NCI-H226 (cell line): ENCODE measurements at regions not wholly inside any gene's neighbourhood (a gene's known extent, or its start where the extent isn't known, plus 50 kb on each side); places are given as distances from the start of the nearest gene placed in this dataset.
A peak's percentile ranks its signal among the peaks of the same experiment; 100 is the strongest.

Experiments
- DNase-seq: peaks from one replicate; pipeline ENCODE4 v3.0.0-alpha.2; 2015

DNA sequence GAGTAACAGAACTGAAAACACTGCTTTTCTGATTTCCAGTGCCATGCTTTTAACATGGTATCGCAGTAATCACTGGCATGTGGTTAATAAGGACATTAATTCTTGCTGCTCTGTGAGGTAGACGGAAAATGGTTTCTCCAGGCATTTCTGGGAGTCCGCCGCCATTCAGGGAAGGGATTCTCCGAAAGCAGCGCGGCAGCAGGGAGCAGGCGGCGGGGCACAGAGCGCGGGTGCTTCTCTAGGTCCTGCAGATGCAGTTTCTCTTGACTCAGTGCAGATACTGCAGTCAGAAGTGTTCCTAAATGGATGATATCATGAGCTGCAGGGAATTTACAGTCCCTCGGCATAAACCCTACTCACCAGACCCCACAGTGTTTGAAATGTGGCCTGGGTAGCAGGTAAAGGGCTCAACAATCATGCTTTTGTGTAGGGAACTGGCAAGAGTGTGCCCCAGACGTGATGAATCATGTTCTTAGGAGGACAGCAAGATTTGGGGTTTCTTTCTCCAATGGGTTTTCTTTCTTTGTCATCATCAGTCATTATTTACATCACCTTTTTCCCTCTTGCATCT, 338.6 kb upstream of the ARGLU1 start:
- DNase-seq: no peak

DNA sequence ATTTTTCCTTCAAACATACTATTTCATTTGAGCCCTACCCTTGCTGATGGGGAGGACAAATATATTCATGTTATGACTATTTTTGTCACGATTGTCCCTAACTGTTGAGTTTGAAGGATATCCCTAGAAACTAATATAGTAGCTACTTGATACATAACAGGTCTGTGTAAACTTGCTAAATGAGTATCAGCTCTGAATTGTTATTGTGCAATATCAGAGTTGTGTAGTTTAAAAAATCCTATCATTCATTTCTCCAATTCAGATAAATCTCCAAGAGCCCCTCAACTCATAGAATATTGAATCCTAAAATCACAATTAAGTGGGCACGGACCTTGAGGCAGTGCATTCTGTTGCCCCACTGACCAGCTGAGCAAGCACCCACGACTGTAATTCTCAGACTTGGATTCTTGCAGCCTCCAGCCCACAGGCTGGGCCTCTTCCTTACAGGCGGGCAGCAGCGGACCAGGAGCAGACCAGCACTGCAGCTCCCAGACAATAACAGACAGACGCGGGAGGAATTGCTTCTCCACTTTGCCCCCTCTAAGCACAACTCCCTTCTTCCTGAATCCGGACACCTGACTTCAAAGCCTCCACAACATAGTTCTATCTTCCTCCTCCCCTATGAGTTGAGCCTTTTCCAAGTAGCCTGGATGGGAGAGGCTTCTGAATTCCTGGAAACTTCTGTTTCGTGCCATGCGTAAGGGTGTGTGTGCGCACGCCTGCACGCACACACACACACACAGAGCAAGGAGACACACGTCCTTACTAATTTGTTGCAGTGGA, 337.6 kb upstream of the ARGLU1 start:
- no peak for DNase-seq

DNA sequence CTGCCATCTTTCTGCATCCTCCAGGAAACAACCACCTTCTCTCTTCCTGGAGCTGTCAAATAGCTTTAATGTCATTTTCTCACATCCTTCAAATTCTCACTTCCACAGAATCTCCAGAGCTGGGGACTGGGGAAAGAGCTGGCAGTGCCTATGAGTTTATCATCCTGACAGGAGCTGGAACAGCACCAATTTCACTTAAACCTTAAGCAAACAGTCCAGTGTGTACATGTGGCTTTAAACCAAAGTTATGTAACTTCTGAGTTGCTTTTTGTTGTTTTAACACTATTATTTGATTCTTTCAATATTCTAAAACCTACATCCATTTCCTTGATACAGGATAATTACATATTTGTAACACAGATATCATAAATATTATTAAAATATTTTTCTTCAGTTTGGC, 331.5 kb upstream of the ARGLU1 start:
- no peak for DNase-seq

DNA sequence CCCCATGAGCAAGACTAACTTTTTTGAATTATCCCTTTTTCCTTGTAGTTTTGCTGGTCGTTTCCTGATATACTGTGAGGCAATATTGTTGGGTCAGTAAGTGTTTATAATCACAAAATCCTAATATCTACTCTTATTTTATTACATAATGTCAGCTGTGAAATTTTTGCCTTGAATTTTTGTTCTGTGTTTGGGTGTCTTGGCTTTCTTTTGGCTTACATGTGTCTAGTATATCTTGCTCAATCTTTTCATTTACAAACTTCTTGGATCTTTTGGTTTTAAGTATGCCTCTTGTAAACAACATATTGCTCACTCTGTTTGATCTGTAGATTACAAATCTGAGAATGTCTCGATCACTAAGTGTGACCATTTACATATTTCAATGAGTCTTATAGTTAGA, 330.3 kb upstream of the ARGLU1 start:
- no peak for DNase-seq

DNA sequence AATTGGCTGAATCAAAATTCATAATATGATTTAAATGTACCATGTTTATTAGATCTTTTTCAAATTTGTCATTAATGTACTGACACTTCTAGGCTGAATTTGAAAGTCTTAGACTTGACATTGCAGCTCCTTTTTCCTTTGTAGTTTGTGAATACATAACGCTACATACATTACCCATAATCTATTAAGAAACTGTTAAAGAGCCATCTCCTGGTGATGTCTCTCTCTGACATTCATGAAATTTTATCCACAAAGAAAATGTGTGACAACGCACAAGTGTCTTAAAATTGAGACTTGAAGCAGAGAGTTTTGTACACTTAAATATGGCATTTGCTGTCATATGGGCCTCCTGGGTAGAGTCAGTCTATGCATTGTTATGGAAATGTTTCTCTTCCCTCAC, 320.2 kb upstream of the ARGLU1 start:
- DNase-seq: no peak

DNA sequence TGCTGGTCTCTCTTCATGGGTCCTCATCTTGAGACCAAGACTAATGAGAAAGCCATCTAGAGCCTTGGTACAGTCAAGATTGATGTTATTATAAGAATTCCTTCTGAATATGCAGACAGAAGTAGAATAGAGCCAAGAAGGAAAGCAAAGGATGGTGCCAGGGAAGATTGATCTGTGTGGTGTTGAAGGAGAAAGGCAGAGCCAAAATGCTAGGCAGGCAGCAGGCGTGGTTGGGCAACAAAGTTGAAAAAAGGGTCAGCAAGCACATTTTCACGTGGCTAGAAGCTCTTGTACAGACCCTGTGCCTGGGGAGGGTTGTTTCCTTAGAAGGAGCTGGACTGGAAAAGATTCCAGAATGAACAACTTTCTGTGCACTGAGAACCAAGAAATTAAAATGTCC, 319.7 kb upstream of the ARGLU1 start:
- no peak for DNase-seq

DNA sequence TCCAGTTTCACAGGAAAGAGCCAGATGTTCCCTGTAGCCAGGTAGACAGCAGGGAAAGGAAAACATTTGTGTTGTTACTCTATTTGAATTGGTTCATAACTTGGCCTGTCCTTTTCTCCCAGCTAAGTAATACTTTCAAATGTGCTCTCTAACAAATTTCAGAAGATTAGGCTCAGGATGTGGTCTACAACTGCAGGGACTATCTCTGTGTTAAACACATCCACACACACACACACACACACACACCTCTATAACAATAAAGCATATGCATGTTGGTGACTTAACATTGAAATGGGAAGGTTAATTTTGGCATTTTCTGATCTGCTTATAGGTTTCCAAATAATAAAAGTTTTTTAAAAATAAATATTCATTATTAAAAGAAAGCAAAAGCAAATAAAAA, 316.0 kb upstream of the ARGLU1 start:
- DNase-seq: no peak

DNA sequence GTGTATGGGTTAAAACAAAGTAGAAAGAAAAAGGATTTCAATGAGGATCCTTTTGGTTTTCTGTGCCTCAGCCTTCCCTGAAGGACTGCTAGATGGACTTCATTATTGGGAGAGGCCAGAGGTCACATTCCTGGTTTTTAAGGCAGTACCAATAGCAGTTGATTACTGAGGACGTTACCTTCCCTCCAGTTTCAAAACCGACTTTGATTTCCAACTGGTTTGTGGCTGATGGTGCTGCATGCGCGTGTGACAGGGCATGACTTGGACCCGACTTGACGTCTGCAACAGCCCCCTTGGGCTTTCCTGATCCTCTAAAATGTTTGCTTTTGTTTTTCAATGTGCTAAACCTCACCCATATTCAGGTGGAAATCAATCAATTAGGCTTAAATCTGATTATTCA, 314.3 kb upstream of the ARGLU1 start:
- no peak for DNase-seq

DNA sequence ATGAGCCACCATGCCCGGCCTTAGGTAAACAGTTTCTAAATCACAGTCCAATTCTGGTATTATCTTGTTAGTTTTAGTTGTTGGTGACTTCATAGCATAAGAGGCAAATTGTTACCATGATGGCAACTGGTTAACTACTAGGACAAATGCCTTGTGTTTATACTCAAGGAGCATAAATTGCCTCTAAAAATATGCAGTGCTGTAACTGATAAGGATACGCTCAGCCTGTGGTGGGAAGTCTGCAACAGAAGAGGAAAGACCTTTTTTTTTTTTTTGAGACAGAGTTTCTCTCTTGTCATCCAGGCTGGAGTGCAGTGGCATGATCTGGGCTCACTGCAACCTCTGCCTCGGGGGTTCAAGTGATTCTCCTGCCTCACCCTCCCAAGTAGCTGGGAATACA, 311.9 kb upstream of the ARGLU1 start:
- no peak for DNase-seq

DNA sequence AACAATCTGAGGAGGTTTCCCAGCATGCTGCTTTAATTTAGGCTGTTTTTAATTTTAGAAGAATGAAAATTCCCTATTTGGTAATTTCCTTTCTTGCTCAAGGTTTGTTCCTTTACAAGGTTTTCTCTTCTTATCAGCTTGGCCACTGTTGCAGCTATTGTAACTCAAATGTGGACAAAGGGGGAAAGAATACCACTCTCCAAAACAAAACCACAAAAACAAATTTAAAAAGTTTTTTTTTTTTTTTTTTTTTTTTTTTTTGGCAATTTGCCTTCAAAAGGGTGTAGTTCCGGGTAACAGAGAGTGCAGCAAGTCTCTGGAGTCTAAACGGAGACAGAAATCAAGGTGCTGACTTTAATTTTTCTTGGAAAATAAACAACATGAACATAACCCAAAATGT, 306.4 kb upstream of the ARGLU1 start:
- no peak for DNase-seq

DNA sequence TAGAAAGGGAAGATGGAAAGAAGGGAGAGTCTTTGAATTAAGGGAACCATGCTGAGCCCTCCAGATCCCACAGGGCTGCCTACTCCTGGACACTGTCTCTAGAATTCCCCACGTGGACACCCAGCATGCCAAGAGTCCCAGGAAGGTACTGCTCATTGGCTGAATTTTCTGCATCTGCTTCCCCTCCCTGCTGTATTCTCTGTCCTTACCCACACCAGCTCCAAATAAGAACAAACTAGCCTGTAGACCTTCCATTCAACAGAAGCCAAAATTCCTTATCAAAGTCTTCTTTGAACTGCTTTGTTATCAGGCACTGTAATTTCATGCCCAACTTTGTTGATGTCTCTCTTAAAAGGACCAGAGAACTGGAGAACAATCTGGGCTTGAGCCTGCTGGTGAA, 305.9 kb upstream of the ARGLU1 start:
- DNase-seq: no peak

DNA sequence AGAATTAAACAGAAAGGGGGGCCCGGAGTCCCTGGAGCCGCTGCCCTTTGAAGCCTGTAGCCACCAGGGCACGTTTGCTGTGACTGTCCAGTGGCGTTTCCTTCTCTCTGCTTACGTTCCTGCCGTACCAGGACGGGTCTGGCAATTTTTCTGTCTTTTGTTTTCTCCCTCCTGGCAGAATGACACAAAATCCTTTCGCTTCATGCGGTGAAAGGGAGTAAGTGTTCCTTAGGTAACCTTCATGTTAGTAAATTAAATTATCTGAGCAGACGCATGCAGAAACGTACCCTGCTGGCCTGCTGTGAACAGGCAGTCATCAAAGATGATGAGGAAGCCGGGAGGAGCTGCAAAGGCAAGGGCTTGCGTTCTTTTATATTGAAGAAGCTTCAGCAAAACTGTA, 299.3 kb upstream of the ARGLU1 start:
- DNase-seq: no peak

DNA sequence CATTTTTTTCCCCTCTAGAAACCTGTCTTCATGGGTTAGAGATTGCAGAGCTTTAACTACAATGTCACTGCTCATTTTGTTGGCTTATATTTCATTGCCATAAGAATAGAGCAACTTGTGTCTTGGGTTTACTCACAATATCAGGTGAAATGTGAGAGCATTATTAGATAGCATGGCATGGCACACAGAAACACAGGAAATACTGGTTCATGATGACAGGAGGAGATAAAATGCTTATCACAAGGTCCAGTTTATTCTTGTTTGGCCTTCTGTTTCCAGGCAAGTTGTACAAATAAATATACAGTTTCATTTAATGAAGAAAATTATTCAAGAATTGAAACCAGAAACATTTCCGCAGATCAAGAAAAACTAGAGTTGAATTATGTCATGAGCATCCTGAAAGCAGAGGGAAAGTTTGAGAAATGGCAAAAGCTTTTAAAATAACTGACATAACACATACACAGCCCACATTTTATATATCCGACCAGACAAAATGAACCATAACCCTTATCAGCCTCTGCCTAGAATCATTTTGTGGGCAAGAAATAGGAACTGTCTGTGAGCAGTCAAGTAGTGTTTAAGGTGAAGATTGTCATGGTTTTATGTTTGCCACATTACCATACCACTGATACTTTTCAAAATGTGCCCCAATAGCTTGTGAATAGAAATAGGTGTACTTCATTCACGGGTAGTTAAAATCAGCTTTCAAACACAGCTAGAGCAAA, 297.9 kb upstream of the ARGLU1 start:
- DNase-seq: no peak

DNA sequence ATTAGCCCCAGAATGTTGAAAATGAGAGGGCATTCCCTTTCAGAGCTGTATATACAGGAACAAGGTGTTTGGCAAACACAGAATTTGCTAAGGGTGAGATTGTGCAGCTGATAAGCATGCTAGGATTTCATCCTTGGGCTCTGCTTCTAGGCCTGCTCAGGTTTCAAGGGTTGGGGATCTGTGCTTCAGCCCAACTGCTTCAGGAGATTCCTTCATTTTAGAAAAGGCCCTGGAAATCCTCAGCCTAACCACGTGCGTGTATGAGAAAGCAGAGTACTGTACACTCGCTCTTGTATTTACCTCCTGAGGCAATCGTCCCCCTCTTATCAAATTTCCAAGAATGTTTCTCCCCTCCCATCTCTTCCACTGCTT, 291.6 kb upstream of the ARGLU1 start:
- no peak for DNase-seq

DNA sequence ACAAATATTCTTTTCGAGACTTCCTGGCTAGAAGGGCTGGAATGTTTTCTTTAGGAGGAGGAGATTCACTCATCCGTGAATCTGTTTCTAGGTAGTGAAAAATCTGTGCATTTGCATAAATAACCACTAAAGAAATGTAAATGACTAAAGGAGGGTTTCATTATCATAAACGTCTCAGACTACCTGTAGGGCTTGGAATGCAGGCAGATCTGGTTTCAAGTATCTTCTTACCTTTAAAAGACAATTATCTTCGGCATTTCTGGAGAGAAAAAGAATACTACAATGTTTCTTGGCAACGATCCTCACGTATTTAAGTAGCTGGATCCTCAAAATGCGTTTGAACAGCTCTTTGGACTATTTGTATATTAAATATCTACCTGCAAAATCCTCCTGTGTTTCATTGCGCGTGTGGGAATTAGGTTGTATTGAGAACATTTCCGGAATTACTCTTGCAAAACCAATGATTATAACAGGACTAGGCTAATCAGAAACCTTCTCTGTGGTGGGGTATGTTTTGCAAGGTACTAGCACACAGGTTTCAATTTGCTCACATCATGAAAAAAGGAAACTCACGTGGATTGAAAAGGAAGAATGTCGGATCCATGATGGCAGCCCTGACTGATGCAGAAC, 291.1 kb upstream of the ARGLU1 start:
- DNase-seq: no peak

DNA sequence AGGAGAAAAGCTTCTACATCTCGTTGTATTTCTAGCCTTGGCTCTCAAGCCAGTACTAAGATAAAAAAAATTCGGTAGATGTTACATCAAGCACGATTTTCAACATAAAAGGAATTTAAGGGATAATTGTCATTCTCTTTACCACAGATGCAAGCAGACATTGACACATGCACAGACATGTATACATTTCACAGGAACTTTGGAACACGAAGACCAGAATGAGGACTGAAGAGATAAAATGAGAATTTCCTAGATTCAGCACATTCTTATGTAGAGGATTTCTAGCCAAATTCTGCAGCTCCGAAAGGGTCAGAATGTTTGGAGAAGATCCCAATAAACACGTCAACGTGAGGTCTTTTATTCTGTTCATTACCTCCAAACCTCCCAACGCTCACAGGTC, 284.5 kb upstream of the ARGLU1 start:
- DNase-seq: no peak

DNA sequence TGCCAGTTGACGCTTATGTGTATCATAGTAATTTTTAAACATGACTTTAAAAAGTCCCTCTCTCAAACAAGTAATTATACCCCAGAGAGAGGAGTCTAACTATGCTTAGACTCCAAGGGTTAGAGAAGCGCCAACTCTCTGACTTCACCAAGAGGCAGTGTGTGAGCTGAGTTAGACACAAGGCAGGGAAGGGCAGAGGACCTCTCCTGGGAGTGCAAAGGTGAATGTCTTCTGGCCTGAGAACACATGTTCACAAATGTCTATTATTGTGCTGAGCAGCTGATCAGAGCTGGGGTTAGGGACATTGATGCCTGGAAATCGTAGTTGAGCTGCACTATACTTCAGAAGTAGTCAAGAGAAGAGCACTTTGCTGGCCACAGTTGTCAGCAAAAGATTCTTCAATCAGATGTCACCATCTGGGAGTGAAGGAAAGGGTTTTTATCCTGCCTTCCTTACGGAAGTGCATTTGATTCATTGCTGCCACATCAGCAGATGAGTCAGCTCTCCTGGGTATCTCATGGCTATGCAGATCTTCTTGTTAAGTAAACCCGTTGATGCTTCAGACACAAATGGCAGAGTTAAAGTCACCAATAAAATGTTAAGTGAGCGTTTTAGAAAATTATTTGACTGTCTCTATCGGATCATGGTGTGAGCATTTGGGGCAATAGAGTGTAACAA, 283.2 kb upstream of the ARGLU1 start:
- no peak for DNase-seq

DNA sequence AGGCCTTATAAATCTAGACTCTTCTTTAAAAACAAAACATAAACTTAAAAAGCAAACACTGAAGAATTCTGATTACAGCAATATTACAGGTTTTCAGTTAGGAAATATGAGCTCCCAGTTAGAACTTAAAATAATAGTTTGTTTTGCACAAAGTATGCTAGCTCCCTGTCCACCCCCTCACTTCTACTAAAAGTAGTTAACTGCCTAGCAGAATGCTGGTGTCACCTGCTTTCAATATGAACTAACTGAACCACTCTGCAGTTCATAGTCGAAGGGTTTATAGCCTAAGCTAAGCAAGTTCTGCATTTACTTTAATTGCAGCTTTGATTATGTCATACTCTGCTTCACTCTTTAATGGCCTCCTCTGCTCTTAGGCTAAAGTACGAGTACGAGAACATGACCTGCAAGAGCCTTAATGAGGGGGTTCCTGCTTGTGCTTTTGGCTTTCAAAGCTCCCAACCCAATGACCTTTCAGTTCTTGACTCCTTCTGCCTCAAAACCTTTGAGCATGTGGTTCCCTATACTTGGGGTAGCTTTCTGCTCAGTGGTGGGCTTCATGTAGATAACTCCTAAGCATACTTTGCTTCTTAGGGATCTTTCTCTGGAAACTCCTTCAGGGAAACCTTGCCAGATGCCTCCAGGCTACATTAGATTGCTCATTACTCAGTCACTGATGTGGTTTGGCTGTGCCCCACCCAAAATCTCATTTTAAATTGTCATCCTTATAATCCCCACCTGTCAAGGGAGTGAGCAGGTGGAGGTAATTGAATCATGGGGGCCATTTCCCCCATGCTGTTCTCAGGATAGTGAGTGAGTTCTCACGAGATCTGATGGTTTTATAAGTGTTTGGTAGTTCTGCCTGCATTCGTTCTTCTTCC, 278.9 kb upstream of the ARGLU1 start:
- peak; percentile 12 for DNase-seq

DNA sequence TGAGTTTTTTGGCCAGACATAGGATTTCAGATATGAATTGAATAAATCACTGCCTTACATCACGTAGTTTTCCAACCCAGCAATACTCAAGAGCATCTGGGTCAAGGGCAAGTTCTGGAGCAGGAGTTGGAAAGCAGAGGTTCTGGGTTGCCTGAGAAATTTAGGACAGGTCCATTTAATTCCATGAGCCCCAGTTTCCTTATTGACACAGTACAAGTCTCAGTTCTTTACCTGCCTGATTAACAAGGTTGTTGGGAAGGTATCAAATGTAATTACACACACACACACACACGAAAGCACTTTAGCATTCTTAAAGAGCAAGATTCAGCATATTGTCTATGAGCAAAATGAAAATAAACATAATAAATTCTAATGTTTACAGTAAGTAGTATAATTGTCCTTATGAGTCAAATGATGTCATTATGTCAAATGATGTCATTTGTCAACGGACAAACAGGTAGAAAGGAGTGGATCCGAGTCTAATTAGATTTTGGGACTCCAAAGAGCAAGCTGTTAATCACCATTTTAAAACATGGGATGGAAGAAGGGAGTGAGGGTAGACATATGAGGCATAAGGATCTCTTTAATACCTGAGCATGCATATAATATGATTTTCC, 268.4 kb upstream of the ARGLU1 start:
- DNase-seq: no peak

DNA sequence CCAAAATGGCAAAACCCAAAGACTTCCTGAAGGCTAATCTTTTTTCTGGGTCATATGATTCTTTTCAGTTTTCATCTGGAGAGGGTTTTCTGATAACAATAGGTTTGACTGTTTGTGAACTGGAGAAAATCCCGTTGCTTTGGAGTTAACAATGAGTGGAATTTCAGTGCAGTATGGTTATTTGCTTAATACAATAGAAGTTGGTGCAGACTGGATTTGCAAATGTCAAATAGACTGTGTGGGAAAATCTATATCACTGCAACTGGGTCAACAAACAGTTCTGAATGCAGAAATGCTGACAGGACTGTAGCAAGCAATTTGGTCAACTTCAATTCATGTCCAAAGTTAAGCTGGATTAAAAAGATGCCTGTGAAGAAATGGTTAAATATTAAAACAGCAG, 267.5 kb upstream of the ARGLU1 start:
- no peak for DNase-seq

DNA sequence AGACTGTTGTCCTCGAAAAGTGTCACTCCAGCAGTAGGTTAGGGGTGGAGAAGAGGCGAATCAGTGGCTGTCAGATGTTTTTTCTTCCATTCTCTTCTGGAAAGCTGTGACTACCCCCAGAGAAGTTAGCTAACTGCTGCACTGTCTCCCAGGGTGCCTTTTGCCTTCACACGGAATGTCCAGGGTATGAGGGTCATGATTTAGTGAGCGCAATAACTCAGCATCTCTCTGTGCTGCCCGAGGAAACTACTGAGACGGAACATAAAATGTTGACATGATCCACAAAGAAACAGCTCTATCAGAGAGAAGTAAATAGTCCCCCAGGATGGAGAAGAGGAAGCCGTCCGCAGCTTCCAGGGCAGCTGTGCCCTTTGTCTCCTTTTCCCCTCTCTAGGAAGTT, 254.0 kb upstream of the ARGLU1 start:
- DNase-seq: no peak
